Stimulated activated naive B cell treated with anti-CD40 and anti-IgM and Interleukin-4, amounts not matched to agents 10 μg/mL and 1 μg/mL and 100 μg/mL, for 72 hours (primary cell): ENCODE measurements at regions not wholly inside any gene's neighbourhood (a gene's known extent, or its start where the extent isn't known, plus 50 kb on each side); places are given as distances from the start of the nearest gene placed in this dataset.
"Not testable (repeated sequence)": the region's sequence is repeated elsewhere in the genome, so short reads cannot be mapped to it uniquely, and the experiment has no call there.

ENCODE experiments used
- ATAC-seq, 2 donors: fragments of 150-1000 bp; cut with Tn5 transposase; replicated peaks; 2 replicates each; pipeline ENCODE4 v1.10.0; 2021; ENCODE audit warnings: moderate library complexity in 1 of 2
- DNase-seq: peaks from one replicate; pipeline ENCODE4 v3.0.0; 2021
- H3K27ac Mint-ChIP-seq: one replicate; pipeline ENCODE4 v1.8.0; 2022; ENCODE audit warnings: mild to moderate bottlenecking, mixed read lengths
- H3K27me3 Mint-ChIP-seq, 2 donors: one replicate each; pipeline ENCODE4 v1.8.0; 2022; ENCODE audit warnings: mixed read lengths in 2 of 2
- H3K36me3 Mint-ChIP-seq, 2 donors: one replicate each; pipeline ENCODE4 v1.8.0; 2022; ENCODE audit warnings: mixed read lengths in 2 of 2, mild to moderate bottlenecking in 1 of 2
- H3K4me1 Mint-ChIP-seq, 2 donors: one replicate each; pipeline ENCODE4 v1.8.0; 2022; ENCODE audit warnings: mixed read lengths in 2 of 2, mild to moderate bottlenecking in 1 of 2
- H3K4me3 Mint-ChIP-seq, 2 donors: one replicate each; pipeline ENCODE4 v1.8.0; 2022; ENCODE audit warnings: mild to moderate bottlenecking in 2 of 2, mixed read lengths in 2 of 2, moderate library complexity in 1 of 2
- H3K9me3 Mint-ChIP-seq, 2 donors: one replicate each; pipeline ENCODE4 v1.8.0; 2022; ENCODE audit warnings: mixed read lengths in 2 of 2, mild to moderate bottlenecking in 1 of 2

DNA sequence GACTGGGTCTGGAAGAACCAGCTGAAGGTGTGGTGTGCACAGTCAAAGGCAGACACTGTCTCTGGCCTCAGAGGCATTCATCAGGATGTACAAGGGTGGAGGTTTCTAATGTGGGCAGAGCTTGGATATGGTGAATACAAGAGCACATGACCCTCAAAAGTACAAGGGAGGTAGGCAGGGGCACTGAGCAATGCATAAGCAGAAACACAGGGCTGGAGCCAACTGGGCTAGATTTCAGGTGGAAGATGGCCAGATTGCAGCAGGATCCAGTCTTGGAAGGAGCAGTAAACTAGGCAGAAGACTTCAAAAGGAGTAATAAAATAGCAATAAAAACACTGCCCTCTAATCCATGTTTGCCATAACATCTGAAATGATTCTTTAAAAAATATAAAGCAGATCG lies 417.1 kb downstream of the OLFM4 start:
- H3K27me3 Mint-ChIP-seq, result no peaks in the 10 kb centered on the region
- H3K9me3 Mint-ChIP-seq, result peaks cover 15 to 20% of the 10 kb centered on the region in 2 donors
- no peaks in the 10 kb centered on the region for H3K4me1 Mint-ChIP-seq
- no peaks in the 10 kb centered on the region for H3K36me3 Mint-ChIP-seq
- no peak for ATAC-seq
- H3K4me3 Mint-ChIP-seq, result no peak overlapping the region
- no peak overlapping the region for H3K27ac Mint-ChIP-seq
- no peak for DNase-seq

DNA sequence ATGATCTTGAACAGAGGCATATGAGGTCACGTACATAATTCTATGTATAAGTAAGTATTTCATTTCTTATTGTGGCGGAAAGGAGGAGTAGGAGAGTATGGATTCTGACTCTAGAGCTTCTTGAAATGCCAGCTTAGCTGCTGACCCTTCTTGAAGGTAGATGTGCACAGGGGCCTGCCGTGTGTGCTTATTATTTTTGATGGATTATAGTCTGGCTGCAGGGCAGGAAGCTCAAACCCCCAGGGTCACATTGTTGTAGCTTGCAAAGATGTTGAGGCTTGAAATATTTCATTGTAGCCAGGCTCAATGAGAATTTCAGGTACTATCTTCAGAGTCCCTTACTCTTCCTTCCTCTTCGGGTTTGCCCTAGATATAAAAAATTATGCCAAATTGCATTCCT lies 418.8 kb downstream of the OLFM4 start:
- ATAC-seq, result no peak
- Mint-ChIP-seq H3K36me3 (no peaks in the 10 kb centered on the region), H3K4me3 (no peak overlapping the region), H3K9me3 (peaks cover 15 to 20% of the 10 kb centered on the region in 2 donors), H3K27ac (no peak overlapping the region), H3K27me3 (no peaks in the 10 kb centered on the region), H3K4me1 (no peaks in the 10 kb centered on the region)
- DNase-seq, result no peak

DNA sequence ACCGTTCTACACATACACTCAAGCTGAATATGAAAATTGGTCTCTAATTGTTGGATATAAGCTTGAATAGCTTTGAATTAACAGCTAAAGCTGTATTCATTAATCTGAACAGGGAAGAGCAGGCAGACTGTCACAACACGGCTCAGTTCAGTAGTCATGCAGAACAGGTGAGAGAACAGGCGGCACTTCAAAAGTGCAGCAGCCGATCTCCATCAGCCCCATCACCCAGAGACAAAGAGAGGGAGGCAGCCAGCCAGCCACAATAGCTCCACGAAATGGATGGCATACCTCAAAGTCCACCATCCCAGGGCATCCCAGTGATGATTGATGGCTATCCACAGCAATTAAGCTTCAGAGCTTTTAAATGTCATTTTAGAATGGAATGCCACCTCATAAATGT lies 419.2 kb downstream of the OLFM4 start:
- H3K4me1 Mint-ChIP-seq, result no peaks in the 10 kb centered on the region
- H3K27ac Mint-ChIP-seq, result no peak overlapping the region
- H3K4me3 Mint-ChIP-seq, result no peak overlapping the region
- peaks cover 15 to 20% of the 10 kb centered on the region in 2 donors for H3K9me3 Mint-ChIP-seq
- no peak for ATAC-seq
- no peaks in the 10 kb centered on the region for H3K27me3 Mint-ChIP-seq
- DNase-seq, result no peak
- H3K36me3 Mint-ChIP-seq, result no peaks in the 10 kb centered on the region

DNA sequence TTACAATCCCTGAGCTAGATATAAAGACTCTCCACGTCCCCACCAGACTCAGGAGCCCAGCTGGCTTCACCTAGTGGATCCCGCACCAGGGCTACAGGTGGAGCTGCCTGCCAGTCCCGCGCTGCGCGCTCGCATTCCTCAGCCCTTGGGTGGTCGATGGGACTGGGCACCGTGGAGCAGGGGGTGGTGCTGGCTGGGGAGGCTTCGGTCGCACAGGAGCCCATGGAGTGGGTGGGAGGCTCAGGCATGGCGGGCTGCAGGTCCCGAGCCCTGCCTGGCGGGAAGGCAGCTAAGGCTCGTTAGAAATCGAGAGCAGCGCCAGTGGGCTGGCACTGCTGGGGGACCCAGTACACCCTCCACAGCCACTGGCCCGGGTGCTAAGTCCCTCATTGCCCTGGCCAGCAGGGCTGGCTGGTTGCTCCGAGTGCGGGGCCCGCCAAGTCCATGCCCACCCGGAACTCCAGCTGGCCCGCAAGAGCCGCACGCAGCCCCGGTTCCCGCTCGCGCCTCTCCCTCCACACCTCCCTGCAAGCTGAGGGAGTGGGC lies 423.7 kb downstream of the OLFM4 start:
- not testable (repeated sequence) for H3K4me1 Mint-ChIP-seq, H3K4me3 Mint-ChIP-seq, DNase-seq, H3K27ac Mint-ChIP-seq, H3K36me3 Mint-ChIP-seq, H3K27me3 Mint-ChIP-seq, ATAC-seq
- peaks cover 18 to 20% of the 10 kb centered on the region in 2 donors for H3K9me3 Mint-ChIP-seq

DNA sequence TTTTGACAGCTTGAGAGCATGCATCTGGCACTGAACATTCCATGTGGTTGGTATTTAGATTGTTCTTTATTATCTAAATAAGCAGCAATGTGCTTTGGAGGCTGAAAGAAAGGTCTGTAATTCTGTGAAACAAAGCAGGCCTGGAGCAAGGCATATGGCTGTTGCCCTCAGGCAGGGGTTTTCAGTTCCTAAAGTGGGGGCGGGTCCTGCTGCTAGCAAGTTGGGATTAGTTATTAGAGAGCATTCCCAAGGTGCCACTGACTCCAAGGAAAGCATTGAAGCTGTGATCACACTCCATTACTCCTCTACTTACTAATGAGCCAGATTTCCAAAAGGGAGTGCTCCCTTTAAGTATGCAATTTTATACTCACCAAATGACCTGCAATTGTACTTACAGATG lies 432.2 kb downstream of the OLFM4 start:
- Mint-ChIP-seq H3K27me3 (no peaks in the 10 kb centered on the region), H3K27ac (no peak overlapping the region), H3K36me3 (no peaks in the 10 kb centered on the region), H3K4me3 (no peak overlapping the region), H3K4me1 (no peaks in the 10 kb centered on the region), H3K9me3 (peaks cover 5 to 12% of the 10 kb centered on the region in 2 donors)
- DNase-seq, result no peak
- ATAC-seq, result no peak

DNA sequence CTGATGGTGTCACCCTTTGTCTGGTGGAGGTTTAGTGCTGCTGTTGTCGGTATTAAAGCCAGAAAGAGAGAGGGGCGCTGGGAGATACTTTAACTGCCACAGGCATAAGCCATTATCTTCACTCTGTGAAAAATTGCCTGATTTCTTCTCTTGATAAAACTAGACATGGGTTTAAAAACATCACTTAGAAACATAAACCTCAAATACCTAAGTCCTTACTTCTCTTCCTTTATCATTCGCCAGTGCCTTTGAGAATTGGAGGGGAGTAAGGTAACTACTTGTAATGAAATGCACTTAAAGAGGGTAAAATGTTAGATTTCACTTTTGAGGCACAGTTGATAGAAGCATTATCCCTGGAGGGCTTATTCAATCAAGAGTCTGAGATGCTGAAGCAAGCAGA lies 434.5 kb downstream of the OLFM4 start:
- H3K9me3 Mint-ChIP-seq, result peaks cover 0 to 7% of the 10 kb centered on the region in 2 donors
- DNase-seq, result no peak
- no peaks in the 10 kb centered on the region for H3K27me3 Mint-ChIP-seq
- ATAC-seq, result no peak
- H3K36me3 Mint-ChIP-seq, result no peaks in the 10 kb centered on the region
- no peak overlapping the region for H3K27ac Mint-ChIP-seq
- no peaks in the 10 kb centered on the region for H3K4me1 Mint-ChIP-seq
- H3K4me3 Mint-ChIP-seq, result no peak overlapping the region

DNA sequence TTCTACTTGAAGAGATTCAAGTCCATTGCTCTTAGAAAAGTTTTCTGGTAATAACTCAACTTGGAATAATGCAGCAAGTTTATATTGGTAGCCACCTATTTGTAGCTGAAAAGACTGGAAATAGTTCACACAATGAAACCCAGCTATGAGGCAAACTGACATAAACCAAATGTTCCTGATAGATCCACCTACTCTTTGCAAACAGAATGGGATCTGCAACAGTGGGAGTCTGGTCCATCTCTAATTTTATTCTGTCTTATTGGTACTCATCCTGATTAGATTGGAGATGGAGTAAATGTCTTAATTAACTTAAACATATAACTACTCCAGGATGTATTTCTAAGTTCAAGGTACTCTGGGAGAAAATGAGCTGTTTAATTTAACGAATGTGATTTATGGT lies 438.0 kb downstream of the OLFM4 start:
- no peak for ATAC-seq
- Mint-ChIP-seq H3K4me1 (no peaks in the 10 kb centered on the region), H3K27me3 (no peaks in the 10 kb centered on the region), H3K4me3 (no peak overlapping the region), H3K9me3 (peaks cover 3 to 8% of the 10 kb centered on the region in 2 donors), H3K27ac (no peak overlapping the region), H3K36me3 (no peaks in the 10 kb centered on the region)
- no peak for DNase-seq

DNA sequence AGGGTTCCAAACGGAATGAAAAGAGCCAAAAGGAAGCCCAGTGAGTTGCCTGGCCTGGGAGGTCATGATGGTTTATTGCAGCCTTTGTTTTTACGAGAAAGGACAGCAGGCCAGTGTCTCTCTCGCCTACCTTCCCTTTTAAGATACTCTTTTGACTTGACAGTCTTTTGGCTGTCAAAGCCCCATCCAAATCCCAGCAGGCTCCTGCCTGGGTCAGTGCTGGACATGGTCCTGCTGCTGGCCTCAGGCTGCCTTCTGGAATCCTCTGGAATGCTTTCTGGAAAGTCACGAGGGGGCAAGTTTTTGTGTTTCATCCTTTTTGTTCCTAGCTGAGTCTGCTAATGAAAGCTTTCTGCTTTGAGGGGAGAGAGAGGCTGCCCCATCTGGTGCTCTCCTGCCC lies 444.8 kb downstream of the OLFM4 start:
- no peak for DNase-seq
- no peak overlapping the region for H3K27ac Mint-ChIP-seq
- H3K27me3 Mint-ChIP-seq, result no peaks in the 10 kb centered on the region
- no peak overlapping the region for H3K4me3 Mint-ChIP-seq
- H3K4me1 Mint-ChIP-seq, result no peaks in the 10 kb centered on the region
- peaks cover 4 to 13% of the 10 kb centered on the region in 2 donors for H3K9me3 Mint-ChIP-seq
- H3K36me3 Mint-ChIP-seq, result no peaks in the 10 kb centered on the region
- no peak for ATAC-seq

DNA sequence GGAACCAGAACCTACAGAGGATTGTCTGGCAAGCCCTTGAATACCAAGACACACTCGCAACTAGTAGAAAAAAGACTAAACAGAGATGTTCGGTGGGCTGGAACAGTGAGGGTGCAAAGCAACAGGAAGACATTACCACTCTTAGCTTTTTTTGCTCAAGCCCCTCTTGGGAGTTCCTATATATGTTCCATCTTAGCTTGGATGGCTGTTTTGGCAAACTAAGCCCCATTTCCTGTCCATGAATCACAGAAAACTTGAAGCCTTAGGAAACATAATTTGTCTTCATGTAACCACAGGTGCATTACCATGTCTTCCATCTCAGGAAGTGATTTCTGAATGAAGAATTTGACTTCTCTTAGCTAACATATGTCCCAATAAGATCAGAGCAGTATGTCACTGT lies 446.3 kb downstream of the OLFM4 start:
- no peaks in the 10 kb centered on the region for H3K4me1 Mint-ChIP-seq
- H3K4me3 Mint-ChIP-seq, result no peak overlapping the region
- ATAC-seq, result no peak
- no peaks in the 10 kb centered on the region for H3K27me3 Mint-ChIP-seq
- no peaks in the 10 kb centered on the region for H3K36me3 Mint-ChIP-seq
- DNase-seq, result no peak
- H3K27ac Mint-ChIP-seq, result no peak overlapping the region
- H3K9me3 Mint-ChIP-seq, result peaks cover 4 to 10% of the 10 kb centered on the region in 2 donors

DNA sequence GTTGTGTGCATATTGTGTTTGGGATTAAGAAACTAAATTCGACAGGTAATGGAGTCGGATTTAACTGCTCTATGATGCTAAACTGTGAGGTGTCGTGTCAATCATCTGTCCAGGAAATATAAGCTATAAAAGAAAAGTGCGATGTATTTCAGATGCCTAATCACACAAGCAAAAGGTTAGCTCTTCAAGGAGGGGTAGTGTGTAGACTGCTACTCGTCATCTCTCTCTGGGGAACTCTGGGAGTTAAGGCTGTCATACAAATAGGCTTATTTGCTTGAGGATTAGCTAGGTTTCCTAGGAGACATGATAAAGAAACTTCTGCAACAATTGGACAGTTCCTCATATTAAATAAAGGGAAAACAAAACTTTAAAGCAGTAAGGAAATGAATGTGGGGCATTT lies 462.1 kb downstream of the OLFM4 start:
- no peaks in the 10 kb centered on the region for H3K27me3 Mint-ChIP-seq
- no peak overlapping the region for H3K4me3 Mint-ChIP-seq
- H3K4me1 Mint-ChIP-seq, result no peaks in the 10 kb centered on the region
- DNase-seq, result no peak
- no peak for ATAC-seq
- no peaks in the 10 kb centered on the region for H3K36me3 Mint-ChIP-seq
- H3K9me3 Mint-ChIP-seq, result peaks cover 0 to 6% of the 10 kb centered on the region in 2 donors
- no peak overlapping the region for H3K27ac Mint-ChIP-seq

DNA sequence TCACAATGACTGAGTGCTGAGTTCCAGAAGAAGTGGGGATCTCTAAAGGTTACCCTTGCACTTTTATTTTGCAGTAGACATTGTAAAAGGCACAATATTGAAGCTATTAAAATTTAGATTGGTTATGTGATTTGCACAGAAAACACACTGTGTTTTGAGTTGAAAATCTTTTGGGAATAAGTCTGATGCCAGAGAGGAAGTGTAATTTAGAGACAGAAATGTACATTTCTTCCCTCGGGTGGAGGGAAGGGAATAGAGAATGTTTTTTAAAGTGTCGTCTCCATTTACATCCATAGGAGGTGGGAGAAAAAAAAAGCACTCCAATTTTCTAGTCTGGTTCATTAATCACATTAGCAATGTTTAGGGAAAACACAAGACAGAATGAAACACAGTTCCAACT lies 465.8 kb downstream of the OLFM4 start:
- H3K4me3 Mint-ChIP-seq, result no peak overlapping the region
- DNase-seq, result no peak
- H3K9me3 Mint-ChIP-seq, result peaks cover 3 to 8% of the 10 kb centered on the region in 2 donors
- no peaks in the 10 kb centered on the region for H3K4me1 Mint-ChIP-seq
- H3K27me3 Mint-ChIP-seq, result no peaks in the 10 kb centered on the region
- H3K36me3 Mint-ChIP-seq, result no peaks in the 10 kb centered on the region
- no peak overlapping the region for H3K27ac Mint-ChIP-seq
- ATAC-seq, result no peak

DNA sequence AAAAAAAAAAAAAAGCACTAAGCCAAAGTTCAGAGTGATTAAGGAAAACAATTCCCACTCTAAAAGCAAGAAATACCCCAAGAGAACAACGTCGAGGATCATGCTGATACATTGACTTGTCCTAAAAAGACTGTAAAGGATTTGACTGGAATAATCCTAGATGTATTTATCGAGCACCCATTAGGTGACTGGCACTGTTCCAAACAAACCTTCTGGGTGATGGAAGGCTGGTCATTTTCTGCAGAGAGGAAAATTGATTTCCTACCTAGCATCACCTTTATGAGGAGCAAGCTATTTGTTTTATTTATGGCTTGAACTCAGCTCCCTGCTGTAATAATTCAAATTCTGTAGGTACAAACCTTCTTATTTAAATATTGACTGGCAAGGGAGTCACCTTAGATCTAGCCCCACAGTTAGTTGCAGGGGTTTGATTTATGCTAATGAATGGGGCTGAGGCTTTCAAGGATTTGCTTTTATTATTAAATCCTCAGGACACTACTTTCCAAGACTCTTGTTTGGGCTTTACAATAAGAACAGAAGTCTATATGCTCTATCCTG lies 471.0 kb downstream of the OLFM4 start:
- Mint-ChIP-seq H3K4me3 (no peak overlapping the region), H3K9me3 (peaks cover 3 to 4% of the 10 kb centered on the region in 2 donors), H3K27ac (no peak overlapping the region), H3K4me1 (no peaks in the 10 kb centered on the region), H3K27me3 (no peaks in the 10 kb centered on the region), H3K36me3 (no peaks in the 10 kb centered on the region)
- DNase-seq (no peak), ATAC-seq (no peak)

DNA sequence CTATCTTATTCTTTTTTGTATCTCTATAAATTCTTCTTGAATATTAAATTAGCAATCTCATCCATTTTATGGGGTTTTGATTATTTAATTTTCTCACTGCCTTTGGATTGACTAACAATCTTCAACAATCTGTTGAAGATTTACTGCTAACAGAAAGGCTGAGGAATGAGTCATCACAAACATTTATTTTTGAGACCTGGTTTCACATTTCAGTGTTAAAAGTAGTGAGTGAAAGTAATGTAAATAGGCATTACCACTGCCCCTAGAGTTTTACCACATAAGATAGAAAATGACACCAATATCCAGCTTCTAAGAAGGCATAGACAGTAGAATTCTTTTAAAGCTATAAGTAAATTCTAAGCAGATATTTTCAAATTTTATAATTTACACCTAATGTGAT lies 472.8 kb downstream of the OLFM4 start:
- Mint-ChIP-seq H3K27ac (no peak overlapping the region), H3K9me3 (peaks cover 3 to 4% of the 10 kb centered on the region in 2 donors), H3K27me3 (no peaks in the 10 kb centered on the region), H3K4me1 (no peaks in the 10 kb centered on the region), H3K4me3 (no peak overlapping the region), H3K36me3 (no peaks in the 10 kb centered on the region)
- DNase-seq, result no peak
- ATAC-seq, result no peak

DNA sequence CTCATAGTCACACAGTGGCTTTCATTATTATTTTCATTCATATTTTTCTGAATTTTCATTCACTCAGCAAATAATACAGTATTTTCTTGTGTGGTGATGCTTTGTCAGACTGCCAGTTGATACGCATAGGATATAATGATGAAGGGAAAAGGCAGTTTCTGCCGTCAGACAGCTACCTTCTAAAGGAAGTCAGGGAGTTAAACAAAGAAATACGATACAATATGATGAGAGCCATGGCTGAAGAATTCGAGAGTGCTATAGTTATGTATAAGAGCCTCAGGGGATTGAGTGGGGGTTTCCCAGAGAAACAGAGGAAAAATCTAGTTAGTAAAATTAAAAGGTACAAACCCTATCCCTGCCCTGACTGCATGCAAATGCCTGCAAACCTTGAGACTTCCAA lies 479.1 kb downstream of the OLFM4 start:
- Mint-ChIP-seq H3K27me3 (no peaks in the 10 kb centered on the region), H3K4me3 (no peak overlapping the region), H3K4me1 (no peaks in the 10 kb centered on the region), H3K36me3 (no peaks in the 10 kb centered on the region), H3K27ac (no peak overlapping the region), H3K9me3 (peaks cover 2 to 3% of the 10 kb centered on the region in 2 donors)
- DNase-seq (no peak), ATAC-seq (no peak)

DNA sequence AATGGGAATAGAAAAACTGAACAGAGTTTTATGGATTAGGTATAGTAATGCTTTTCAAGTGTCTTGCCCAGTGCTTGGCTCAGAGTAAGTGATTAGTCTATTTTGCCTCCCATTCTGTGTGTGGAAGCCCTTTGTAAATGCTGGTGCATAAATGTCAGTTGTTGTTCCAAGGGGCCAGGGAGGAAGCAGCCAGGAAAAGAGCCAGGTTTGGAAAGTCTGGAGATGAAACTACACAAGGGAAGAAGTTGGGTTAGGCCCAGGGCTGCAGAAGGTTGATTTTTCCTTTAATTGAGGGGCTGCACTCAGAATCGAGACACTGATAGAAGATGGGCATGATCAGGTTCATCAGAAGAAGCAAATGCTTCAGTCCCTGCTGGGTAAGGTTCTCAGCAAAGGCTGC lies 484.0 kb downstream of the OLFM4 start:
- no peak overlapping the region for H3K4me3 Mint-ChIP-seq
- H3K36me3 Mint-ChIP-seq, result no peaks in the 10 kb centered on the region
- peaks cover 6 to 7% of the 10 kb centered on the region in 2 donors for H3K9me3 Mint-ChIP-seq
- no peak overlapping the region for H3K27ac Mint-ChIP-seq
- H3K4me1 Mint-ChIP-seq, result no peaks in the 10 kb centered on the region
- H3K27me3 Mint-ChIP-seq, result no peaks in the 10 kb centered on the region
- no peak for DNase-seq
- no peak for ATAC-seq

DNA sequence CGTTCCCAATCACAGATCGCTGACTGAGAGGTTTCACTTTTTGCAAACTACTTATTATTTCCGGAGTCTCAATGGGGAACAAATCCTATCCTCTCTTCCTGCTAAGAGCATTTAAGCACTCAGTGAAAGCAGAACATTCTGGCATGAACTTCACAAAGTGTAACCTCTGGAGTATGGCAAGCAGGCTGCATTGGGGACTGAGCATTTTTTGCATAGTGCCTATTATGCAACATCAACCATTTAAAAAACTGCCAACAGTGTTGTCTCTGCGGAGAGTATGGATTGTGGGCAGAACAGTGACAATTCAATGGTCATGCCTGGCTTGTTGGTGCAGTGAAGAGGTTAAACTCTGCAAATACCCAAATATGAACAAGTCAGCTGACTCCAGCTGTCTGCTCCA lies 484.6 kb downstream of the OLFM4 start:
- H3K9me3 Mint-ChIP-seq, result peaks cover 4 to 7% of the 10 kb centered on the region in 2 donors
- H3K4me1 Mint-ChIP-seq, result no peaks in the 10 kb centered on the region
- DNase-seq (no peak), ATAC-seq (no peak)
- H3K36me3 Mint-ChIP-seq, result no peaks in the 10 kb centered on the region
- no peaks in the 10 kb centered on the region for H3K27me3 Mint-ChIP-seq
- no peak overlapping the region for H3K27ac Mint-ChIP-seq
- H3K4me3 Mint-ChIP-seq, result no peak overlapping the region
